Chondrocyte (in vitro differentiated cells): ENCODE measurements at regions not wholly inside any gene's neighbourhood (a gene's known extent, or its start where the extent isn't known, plus 50 kb on each side); places are given as distances from the start of the nearest gene placed in this dataset.

ENCODE experiments used
- DNase-seq: peaks from one replicate; pipeline ENCODE4 v3.0.0; 2021; ENCODE audit warnings: mixed read lengths, low spot score
- H3K27ac Mint-ChIP-seq: one replicate; pipeline ENCODE4 v1.8.0; 2021; ENCODE audit warnings: mild to moderate bottlenecking, moderate library complexity, mixed read lengths; ENCODE audit not compliant: unreplicated experiment
- H3K27me3 Mint-ChIP-seq: 2 replicates; pipeline ENCODE4 v1.8.0; 2021; ENCODE audit warnings: low read depth, mixed read lengths
- H3K36me3 Mint-ChIP-seq: 2 replicates; pipeline ENCODE4 v1.8.0; 2021; ENCODE audit warnings: low read depth, mixed read lengths
- H3K4me1 Mint-ChIP-seq: 2 replicates; pipeline ENCODE4 v1.8.0; 2021; ENCODE audit warnings: low read depth, mild to moderate bottlenecking, mixed read lengths
- H3K4me3 Mint-ChIP-seq: one replicate; pipeline ENCODE4 v1.8.0; 2021; ENCODE audit warnings: mild to moderate bottlenecking, moderate library complexity, mixed read lengths; ENCODE audit not compliant: unreplicated experiment
- H3K9me3 Mint-ChIP-seq: 2 replicates; pipeline ENCODE4 v1.8.0; 2021; ENCODE audit warnings: low read depth, mixed read lengths
- CTCF ChIP-seq: fragments of 200-600 bp; sonication (generic); IDR thresholded peaks from 2 replicates; pipeline ENCODE4 v1.5.0; 2021; ENCODE audit warnings: antibody characterized with exemption, mild to moderate bottlenecking, moderate library complexity

- DNase-seq: no peak
- TF ChIP-seq CTCF: no peak
- Mint-ChIP-seq H3K27ac (no peak overlapping the region), H3K36me3 (no peaks in the 10 kb centered on the region), H3K27me3 (peaks cover 10% of the 10 kb centered on the region), H3K4me3 (no peak overlapping the region), H3K9me3 (no peaks in the 10 kb centered on the region), H3K4me1 (no peaks in the 10 kb centered on the region)
Observed at GRCh38 chr12:5203720-5204119, 160.0 kb downstream of the KCNA5 start.

GRCh38 chr12:5204271-5204670 lies 160.6 kb downstream of the KCNA5 start:
- Mint-ChIP-seq H3K27me3 (peaks cover 11% of the 10 kb centered on the region), H3K4me3 (no peak overlapping the region), H3K4me1 (no peaks in the 10 kb centered on the region), H3K27ac (no peak overlapping the region), H3K36me3 (no peaks in the 10 kb centered on the region), H3K9me3 (no peaks in the 10 kb centered on the region)
- no peak for TF ChIP-seq CTCF
- DNase-seq: no peak

GRCh38 chr12:5204831-5205230 lies 161.2 kb downstream of the KCNA5 start:
- H3K4me3 Mint-ChIP-seq: no peak overlapping the region
- no peak for TF ChIP-seq CTCF
- no peak overlapping the region for H3K27ac Mint-ChIP-seq
- H3K4me1 Mint-ChIP-seq: no peaks in the 10 kb centered on the region
- no peaks in the 10 kb centered on the region for H3K9me3 Mint-ChIP-seq
- DNase-seq: no peak
- peaks cover 7% of the 10 kb centered on the region for H3K27me3 Mint-ChIP-seq
- H3K36me3 Mint-ChIP-seq: no peaks in the 10 kb centered on the region

GRCh38 chr12:5206401-5207175 lies 162.9 kb downstream of the KCNA5 start:
- DNase-seq: no peak
- Mint-ChIP-seq H3K9me3 (no peaks in the 10 kb centered on the region), H3K4me1 (no peaks in the 10 kb centered on the region), H3K36me3 (no peaks in the 10 kb centered on the region), H3K27ac (no peak overlapping the region), H3K4me3 (no peak overlapping the region), H3K27me3 (peaks cover 16% of the 10 kb centered on the region)
- no peak for TF ChIP-seq CTCF

GRCh38 chr12:5210179-5210922 lies 166.7 kb downstream of the KCNA5 start:
- no peak for TF ChIP-seq CTCF
- no peak overlapping the region for H3K27ac Mint-ChIP-seq
- H3K36me3 Mint-ChIP-seq: no peaks in the 10 kb centered on the region
- no peak for DNase-seq
- H3K27me3 Mint-ChIP-seq: peaks cover 16% of the 10 kb centered on the region
- H3K4me1 Mint-ChIP-seq: no peaks in the 10 kb centered on the region
- H3K4me3 Mint-ChIP-seq: no peak overlapping the region
- no peaks in the 10 kb centered on the region for H3K9me3 Mint-ChIP-seq
